ENCODE measurements at regions not wholly inside any gene's neighbourhood (a gene's known extent, or its start where the extent isn't known, plus 50 kb on each side); places are given as distances from the start of the nearest gene placed in this dataset.

GRCh38 chr14:97268097-97268496 lies 470.9 kb downstream of the VRK1 start:
- DNase-seq (ENCODE audit: low read depth) = no peak
- no peak for TF ChIP-seq CTCF (IDR thresholded peaks at IDR 0.05; ENCODE audit: control insufficient read depth, insufficient read depth, low read depth, low read length, missing control alignments)
- no peak overlapping the region for H3K4me3 ChIP-seq (ENCODE audit: control insufficient read depth, low read depth, low read length)

- no peak overlapping the region for H3K4me3 ChIP-seq (ENCODE audit: control insufficient read depth, low read depth, low read length)
- no peak for DNase-seq (ENCODE audit: low read depth)
- TF ChIP-seq CTCF (IDR thresholded peaks at IDR 0.05; ENCODE audit: control insufficient read depth, insufficient read depth, low read depth, low read length, missing control alignments) = no peak
These were observed 473.1 kb downstream of the VRK1 start for GRCh38 chr14:97270308-97270707.

- DNase-seq (ENCODE audit: low read depth) = no peak
- H3K4me3 ChIP-seq (ENCODE audit: control insufficient read depth, low read depth, low read length) = no peak overlapping the region
- TF ChIP-seq CTCF (IDR thresholded peaks at IDR 0.05; ENCODE audit: control insufficient read depth, insufficient read depth, low read depth, low read length, missing control alignments) = no peak
These were observed 474.3 kb downstream of the VRK1 start for GRCh38 chr14:97271451-97271960.

GRCh38 chr14:97273540-97273939 lies 476.4 kb downstream of the VRK1 start:
- H3K4me3 ChIP-seq (ENCODE audit: control insufficient read depth, low read depth, low read length) = no peak overlapping the region

GRCh38 chr14:97274626-97275025 lies 477.4 kb downstream of the VRK1 start:
- no peak for DNase-seq (ENCODE audit: low read depth)
- no peak for TF ChIP-seq CTCF (IDR thresholded peaks at IDR 0.05; ENCODE audit: control insufficient read depth, insufficient read depth, low read depth, low read length, missing control alignments)

More at GRCh38 chr14:97273540-97273939, 476.4 kb downstream of the VRK1 start:
- no peak for TF ChIP-seq CTCF (IDR thresholded peaks at IDR 0.05; ENCODE audit: control insufficient read depth, insufficient read depth, low read depth, low read length, missing control alignments)
- no peak for DNase-seq (ENCODE audit: low read depth)

GRCh38 chr14:97275276-97275675 lies 478.1 kb downstream of the VRK1 start:
- TF ChIP-seq CTCF (IDR thresholded peaks at IDR 0.05; ENCODE audit: control insufficient read depth, insufficient read depth, low read depth, low read length, missing control alignments) = no peak
- DNase-seq (ENCODE audit: low read depth) = no peak
- no peak overlapping the region for H3K4me3 ChIP-seq (ENCODE audit: control insufficient read depth, low read depth, low read length)

More at GRCh38 chr14:97274626-97275025, 477.4 kb downstream of the VRK1 start:
- H3K4me3 ChIP-seq (ENCODE audit: control insufficient read depth, low read depth, low read length) = no peak overlapping the region

- TF ChIP-seq CTCF (IDR thresholded peaks at IDR 0.05; ENCODE audit: control insufficient read depth, insufficient read depth, low read depth, low read length, missing control alignments) = no peak
- H3K4me3 ChIP-seq (ENCODE audit: control insufficient read depth, low read depth, low read length) = no peak overlapping the region
- DNase-seq (ENCODE audit: low read depth) = no peak
These were observed 479.4 kb downstream of the VRK1 start for GRCh38 chr14:97276573-97276972.

All from AG09309 (cell line).